ENCODE measurements at regions not wholly inside any gene's neighbourhood (a gene's known extent, or its start where the extent isn't known, plus 50 kb on each side); places are given as distances from the start of the nearest gene placed in this dataset.

GRCh38 chr2:187918996-187919821 lies 365.0 kb upstream of the TFPI start:
- TF ChIP-seq POLR2AphosphoS5 (IDR thresholded peaks at IDR 0.05; ENCODE audit: borderline replicate concordance, low read depth, low read length) (no peak), EZH2 (IDR thresholded peaks at IDR 0.05) (no peak)
